ENCODE measurements at regions not wholly inside any gene's neighbourhood (a gene's known extent, or its start where the extent isn't known, plus 50 kb on each side); places are given as distances from the start of the nearest gene placed in this dataset.

DNA sequence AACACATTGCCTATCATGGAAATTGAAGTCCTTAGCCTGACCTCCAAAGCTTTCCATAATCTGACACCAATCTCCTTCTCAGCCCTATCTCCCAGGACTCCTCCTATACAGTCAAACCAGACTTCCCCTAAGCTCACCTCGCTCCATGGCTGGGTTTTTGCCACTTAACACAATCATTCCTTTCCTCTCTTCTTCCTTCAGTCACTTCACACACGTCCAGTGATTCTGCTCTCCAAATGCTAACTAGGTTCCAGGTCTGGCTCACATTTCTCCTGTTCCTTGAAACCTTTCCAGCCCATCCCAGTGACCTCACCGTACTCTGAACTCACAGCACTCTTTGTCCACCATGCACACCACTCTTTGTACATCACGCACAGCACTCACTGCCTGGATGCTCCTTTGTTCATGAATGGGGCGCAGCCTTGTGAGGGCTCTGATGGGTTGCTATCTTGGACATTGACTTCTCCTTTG, 98.4 kb downstream of the GLUL start:
- no peak for DNase-seq (ENCODE audit: low read depth)

- DNase-seq (ENCODE audit: low read depth) = no peak
These were observed 99.3 kb downstream of the GLUL start for GRCh38 chr1:182292193-182292741.

DNA sequence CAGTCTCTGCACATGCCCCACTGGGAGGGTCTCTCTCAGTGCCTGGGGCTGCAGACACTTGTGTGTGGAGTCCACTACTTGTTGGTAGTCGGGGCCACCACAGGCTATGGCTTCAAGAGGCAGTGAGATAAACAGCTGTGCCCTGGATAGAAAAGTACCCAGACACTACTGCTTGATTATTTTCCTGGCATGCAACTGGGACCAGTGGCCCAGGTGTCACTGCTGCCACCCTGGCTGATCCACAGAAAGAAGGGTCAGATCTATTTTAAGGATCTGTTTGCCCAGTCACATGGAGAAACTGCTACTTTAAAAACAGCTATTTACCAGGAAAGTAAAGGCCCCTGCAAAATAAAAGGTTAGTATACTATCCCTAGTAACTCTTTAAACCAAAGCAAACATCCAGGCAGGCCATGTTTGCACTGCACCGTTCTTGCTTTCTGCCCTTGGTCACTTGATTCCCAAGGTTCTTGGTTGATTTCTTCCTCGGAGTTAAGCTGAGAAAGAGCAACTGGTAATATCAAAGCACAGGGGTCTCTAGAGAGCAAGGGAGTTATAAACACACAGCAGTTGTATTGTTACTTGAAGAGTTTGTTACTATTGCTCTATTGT, 99.9 kb downstream of the GLUL start:
- no peak for DNase-seq (ENCODE audit: low read depth)

- DNase-seq (ENCODE audit: low read depth) = no peak
These were observed 102.6 kb downstream of the GLUL start for GRCh38 chr1:182288749-182289604.

DNA sequence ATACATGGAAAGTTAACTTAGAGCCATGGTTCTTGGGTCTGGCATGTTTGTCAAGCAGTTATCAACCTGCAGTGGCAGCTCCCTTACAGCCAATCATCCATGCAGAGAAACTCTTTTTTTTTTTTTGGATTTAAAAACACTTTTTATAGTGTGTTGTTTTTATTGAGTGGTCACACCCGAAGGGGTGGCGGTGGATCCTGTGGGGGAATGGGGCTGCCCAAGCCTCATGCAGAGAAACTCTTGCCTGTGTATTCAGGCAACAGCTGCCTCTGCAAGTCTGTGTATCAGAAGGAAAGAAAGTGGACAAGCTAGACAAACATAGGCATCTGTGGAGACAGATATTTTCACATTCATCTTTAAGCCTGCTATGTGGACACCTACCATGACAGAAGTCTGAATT, 104.8 kb downstream of the GLUL start:
- DNase-seq (ENCODE audit: low read depth) = no peak

GRCh38 chr1:182283746-182284544, 107.6 kb downstream of the GLUL start:
- DNase-seq (ENCODE audit: low read depth) = no peak

DNA sequence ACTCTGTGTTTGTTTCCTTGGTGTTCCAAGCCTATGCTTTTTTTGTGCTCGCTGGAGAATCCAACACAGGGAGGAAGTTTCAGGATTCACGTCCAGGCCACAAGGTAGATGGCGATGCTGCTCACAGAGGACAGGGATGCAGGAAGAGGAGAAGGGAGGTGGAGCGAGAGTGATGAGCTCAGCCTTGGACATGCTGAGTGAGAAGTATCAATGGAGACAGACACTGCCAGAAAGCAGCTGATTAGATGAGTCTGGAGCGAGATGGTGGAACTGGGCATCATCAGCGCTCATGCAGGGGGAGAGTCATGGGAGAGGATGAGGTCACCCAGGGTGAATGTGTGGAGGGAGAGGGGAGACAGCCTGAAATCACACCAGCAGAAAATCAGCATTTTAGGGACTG, 110.0 kb downstream of the GLUL start:
- DNase-seq (ENCODE audit: low read depth) = no peak

- DNase-seq (ENCODE audit: low read depth) = no peak
These were observed 111.1 kb downstream of the GLUL start for GRCh38 chr1:182280504-182280900.

DNA sequence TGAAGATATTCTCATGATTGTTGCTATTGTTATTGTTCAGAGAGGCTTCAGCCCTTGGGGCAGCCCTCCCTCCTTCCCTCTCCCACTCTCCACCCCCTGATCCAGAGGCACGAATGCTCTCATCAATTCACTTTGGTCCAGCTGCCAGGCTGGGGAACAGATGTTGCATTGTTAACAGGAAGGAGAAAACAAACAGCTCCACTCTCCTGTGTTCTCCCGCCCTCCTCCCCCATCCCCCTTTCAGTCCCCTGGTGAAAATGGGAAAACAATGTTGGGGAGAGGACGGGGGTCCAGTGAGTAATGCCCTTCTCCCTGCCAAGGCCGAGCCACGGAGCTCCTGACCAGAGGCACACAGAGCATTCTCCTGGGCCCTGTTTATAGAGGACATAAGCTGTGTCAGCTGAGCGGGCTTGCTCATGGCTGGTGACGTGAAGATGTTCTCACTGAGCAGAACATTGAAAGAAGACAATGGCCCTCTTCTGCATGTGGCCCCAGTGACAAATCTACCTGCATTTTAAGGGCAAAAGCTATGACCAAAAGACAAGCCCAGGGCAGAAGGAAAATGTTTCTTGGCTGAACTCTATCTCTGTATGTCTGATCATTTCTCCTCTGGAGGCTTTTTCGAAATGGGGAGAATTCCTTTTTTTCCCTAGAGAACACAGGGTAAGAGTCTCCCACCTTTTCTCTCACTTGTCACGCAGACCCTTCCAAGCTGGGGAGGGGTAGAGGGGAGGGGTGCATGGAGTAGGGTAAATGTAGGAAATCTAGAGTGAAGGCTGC, 111.7 kb downstream of the GLUL start:
- DNase-seq (ENCODE audit: low read depth) = no peak

- no peak for DNase-seq (ENCODE audit: low read depth)
These were observed 112.3 kb downstream of the GLUL start for GRCh38 chr1:182279302-182279701.

- DNase-seq (ENCODE audit: low read depth) = no peak
These were observed 113.2 kb downstream of the GLUL start for GRCh38 chr1:182278144-182279054.

DNA sequence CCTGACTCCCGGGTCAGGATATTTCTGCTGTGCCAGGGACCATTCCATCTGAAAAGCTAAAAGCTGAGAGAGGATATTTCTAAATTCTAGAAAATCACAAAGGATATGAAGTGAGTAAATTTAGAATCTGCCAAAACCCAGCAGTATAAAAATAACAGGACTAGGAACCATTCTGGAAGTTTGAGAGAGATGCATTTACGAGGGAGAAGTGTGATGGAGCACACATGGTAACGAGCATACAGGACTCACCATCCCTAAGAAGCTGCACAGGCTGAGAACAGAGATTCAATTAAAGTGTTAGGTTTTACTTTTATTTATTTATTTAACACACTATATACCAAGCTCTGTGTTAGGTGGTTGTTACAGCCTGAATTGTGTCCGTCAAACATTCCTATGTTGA, 116.3 kb downstream of the GLUL start:
- no peak for DNase-seq (ENCODE audit: low read depth)

GRCh38 chr1:182274618-182275017, 117.0 kb downstream of the GLUL start:
- DNase-seq (ENCODE audit: low read depth) = no peak

GRCh38 chr1:182270731-182271130, 120.9 kb downstream of the GLUL start:
- DNase-seq (ENCODE audit: low read depth) = no peak

DNA sequence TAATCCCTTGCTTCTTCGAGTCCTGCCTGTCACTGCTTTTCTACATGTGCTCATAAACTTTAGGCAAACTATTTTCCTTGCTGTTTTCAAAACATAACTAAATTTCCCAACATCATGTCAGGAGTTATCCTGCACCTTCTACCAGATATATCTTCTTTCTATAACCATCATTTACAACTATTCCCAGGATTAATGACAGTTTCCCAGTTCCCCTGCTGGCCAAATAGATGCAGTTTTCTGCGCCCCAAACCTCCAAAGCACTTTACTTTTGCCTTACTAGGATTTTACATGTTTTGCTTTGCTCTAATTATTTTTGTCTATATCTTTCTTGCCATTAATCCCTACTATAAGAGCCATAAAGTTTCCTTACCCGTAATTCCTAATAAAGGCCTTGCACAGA, 122.5 kb downstream of the GLUL start:
- DNase-seq (ENCODE audit: low read depth) = no peak

DNA sequence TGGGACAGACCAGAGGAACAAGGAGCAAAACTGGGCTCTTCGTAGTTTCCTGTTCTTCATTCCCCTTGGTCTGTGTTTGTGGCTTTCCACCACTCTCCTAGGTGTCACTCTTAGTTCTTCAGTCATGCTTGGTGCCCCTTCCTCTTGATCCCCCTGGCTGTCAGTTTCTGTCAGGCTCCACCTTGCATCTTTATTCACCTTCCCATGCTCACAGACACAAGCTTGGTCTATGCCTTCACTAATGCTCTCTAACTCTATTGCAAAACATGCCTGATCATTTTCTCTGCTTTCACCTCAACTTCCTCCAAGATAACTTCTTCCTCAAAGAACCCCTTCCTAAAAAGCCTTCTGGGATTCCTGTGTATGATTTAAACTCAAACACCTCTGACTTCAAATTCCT, 122.9 kb downstream of the GLUL start:
- DNase-seq (ENCODE audit: low read depth) = no peak

DNA sequence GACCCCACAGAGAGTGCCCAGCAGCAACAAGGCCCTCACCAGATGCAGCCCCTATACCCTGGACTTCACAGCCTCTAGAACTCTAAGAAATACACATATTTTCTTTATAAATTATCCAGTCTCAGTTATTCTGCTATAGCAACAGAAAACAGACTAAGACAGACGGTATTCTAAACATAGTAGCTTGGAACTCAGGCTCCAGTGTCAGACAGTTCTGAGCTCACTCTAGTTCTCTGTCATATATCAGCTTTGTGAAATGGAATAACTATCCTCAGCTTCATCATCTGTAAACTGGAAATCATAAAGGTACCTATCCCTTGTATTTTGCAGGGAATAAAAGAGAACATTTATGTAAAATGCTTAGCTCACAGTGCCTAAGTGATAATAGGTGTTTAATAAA, 127.4 kb downstream of the GLUL start:
- no peak for DNase-seq (ENCODE audit: low read depth)

- no peak for DNase-seq (ENCODE audit: low read depth)
These were observed 127.9 kb downstream of the GLUL start for GRCh38 chr1:182263706-182264105.

DNA sequence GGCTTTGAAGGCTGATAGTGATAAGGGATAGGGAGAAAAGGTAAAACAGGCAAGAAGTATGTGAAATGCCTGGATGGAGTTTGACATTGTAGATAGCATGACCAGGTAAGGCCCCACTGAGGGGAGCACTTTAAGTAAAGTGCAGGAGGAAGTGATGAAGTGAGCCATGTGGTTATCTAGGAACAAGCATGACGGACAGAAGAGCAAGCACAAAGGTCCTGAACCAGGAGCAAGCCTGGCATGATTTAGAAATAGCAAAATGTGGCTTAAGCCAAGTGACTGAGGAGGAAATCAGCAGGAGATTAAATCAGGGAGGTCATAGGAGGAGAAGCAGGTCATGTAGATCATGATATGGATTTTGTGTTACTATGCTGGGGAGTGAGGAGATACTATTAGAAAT, 129.2 kb downstream of the GLUL start:
- no peak for DNase-seq (ENCODE audit: low read depth)

DNA sequence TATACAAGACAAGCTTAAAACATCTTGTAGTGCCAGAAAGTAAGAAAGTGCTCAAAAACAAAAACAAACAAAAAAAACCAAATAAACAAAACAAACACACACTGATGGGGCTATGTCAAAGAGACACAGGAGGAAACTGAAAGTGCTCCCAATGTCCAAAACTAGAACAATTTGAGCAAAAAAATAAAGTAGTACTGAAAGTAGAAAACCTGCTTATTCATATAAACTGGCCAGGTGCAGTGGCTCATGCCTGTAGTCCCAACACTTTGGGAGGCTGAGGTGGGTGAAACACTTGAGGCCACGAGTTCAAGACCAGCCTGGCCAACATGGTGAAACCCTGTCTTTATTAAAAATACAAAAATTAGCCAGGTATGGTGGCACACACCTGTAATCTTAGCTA, 129.9 kb downstream of the GLUL start:
- no peak for DNase-seq (ENCODE audit: low read depth)

GRCh38 chr1:182260516-182260915, 131.1 kb downstream of the GLUL start:
- no peak for DNase-seq (ENCODE audit: low read depth)
